ENCODE measurements at regions not wholly inside any gene's neighbourhood (a gene's known extent, or its start where the extent isn't known, plus 50 kb on each side); places are given as distances from the start of the nearest gene placed in this dataset.
A peak's percentile ranks its signal among the peaks of the same experiment; 100 is the strongest.
"Not testable (repeated sequence)": the region's sequence is repeated elsewhere in the genome, so short reads cannot be mapped to it uniquely, and the experiment has no call there.

GRCh38 chr16:16674820-16675219 is 295.9 kb downstream of the NPIPA7 start:
- DNase-seq (ENCODE audit: low read depth, low spot score); in situ Hi-C loops (cut with HindIII; ENCODE audit: low pct_unique_long_range_greater_than_20kb, low sequenced_read_pairs): not testable (repeated sequence)

GRCh38 chr16:16721849-16722248 is 342.9 kb downstream of the NPIPA7 start:
- DNase-seq (ENCODE audit: low read depth, low spot score); in situ Hi-C loops (cut with HindIII; ENCODE audit: low pct_unique_long_range_greater_than_20kb, low sequenced_read_pairs): not testable (repeated sequence)

- DNase-seq (ENCODE audit: low read depth, low spot score), result not testable (repeated sequence)
Measured at GRCh38 chr16:16722666-16723065, 343.7 kb downstream of the NPIPA7 start.

GRCh38 chr16:16723819-16724519 is 345.0 kb downstream of the NPIPA7 start:
- in situ Hi-C loops (cut with HindIII; ENCODE audit: low pct_unique_long_range_greater_than_20kb, low sequenced_read_pairs); DNase-seq (ENCODE audit: low read depth, low spot score): not testable (repeated sequence)

More at GRCh38 chr16:16722666-16723065, 343.7 kb downstream of the NPIPA7 start:
- in situ Hi-C loops (cut with HindIII; ENCODE audit: low pct_unique_long_range_greater_than_20kb, low sequenced_read_pairs), result not testable (repeated sequence)

- in situ Hi-C loops (cut with HindIII; ENCODE audit: low pct_unique_long_range_greater_than_20kb, low sequenced_read_pairs); DNase-seq (ENCODE audit: low read depth, low spot score): not testable (repeated sequence)
Measured at GRCh38 chr16:16727048-16727447, 348.1 kb downstream of the NPIPA7 start.

GRCh38 chr16:16742573-16742972 is 363.6 kb downstream of the NPIPA7 start:
- DNase-seq (ENCODE audit: low read depth, low spot score); in situ Hi-C loops (cut with HindIII; ENCODE audit: low pct_unique_long_range_greater_than_20kb, low sequenced_read_pairs): not testable (repeated sequence)

GRCh38 chr16:16754992-16755667 is 376.2 kb downstream of the NPIPA7 start:
- in situ Hi-C loops (cut with HindIII; ENCODE audit: low pct_unique_long_range_greater_than_20kb, low sequenced_read_pairs); DNase-seq (ENCODE audit: low read depth, low spot score): not testable (repeated sequence)

GRCh38 chr16:16763449-16763848 is 384.5 kb downstream of the NPIPA7 start:
- DNase-seq (ENCODE audit: low read depth, low spot score), result no peak
- in situ Hi-C loops (cut with HindIII; ENCODE audit: low pct_unique_long_range_greater_than_20kb, low sequenced_read_pairs), result no loop called here

- in situ Hi-C loops (cut with HindIII; ENCODE audit: low pct_unique_long_range_greater_than_20kb, low sequenced_read_pairs); DNase-seq (ENCODE audit: low read depth, low spot score): not testable (repeated sequence)
Measured at GRCh38 chr16:16770717-16771116, 391.8 kb downstream of the NPIPA7 start.

GRCh38 chr16:16774389-16774788 is 395.4 kb downstream of the NPIPA7 start:
- no peak for DNase-seq (ENCODE audit: low read depth, low spot score)
- in situ Hi-C loops (cut with HindIII; ENCODE audit: low pct_unique_long_range_greater_than_20kb, low sequenced_read_pairs), result no loop called here

GRCh38 chr16:16778332-16778731 is 399.4 kb downstream of the NPIPA7 start:
- in situ Hi-C loops (cut with HindIII; ENCODE audit: low pct_unique_long_range_greater_than_20kb, low sequenced_read_pairs), result no loop called here
- no peak for DNase-seq (ENCODE audit: low read depth, low spot score)

GRCh38 chr16:16780588-16780987 is 401.6 kb downstream of the NPIPA7 start:
- in situ Hi-C loops (cut with HindIII; ENCODE audit: low pct_unique_long_range_greater_than_20kb, low sequenced_read_pairs), result no loop called here
- peak; percentile 2 for DNase-seq (ENCODE audit: low read depth, low spot score)

GRCh38 chr16:16782153-16782552 is 403.2 kb downstream of the NPIPA7 start:
- in situ Hi-C loops (cut with HindIII; ENCODE audit: low pct_unique_long_range_greater_than_20kb, low sequenced_read_pairs), result no loop called here
- peak; percentile 64 for DNase-seq (ENCODE audit: low read depth, low spot score)

GRCh38 chr16:16788004-16788403 is 409.1 kb downstream of the NPIPA7 start:
- DNase-seq (ENCODE audit: low read depth, low spot score), result no peak
- in situ Hi-C loops (cut with HindIII; ENCODE audit: low pct_unique_long_range_greater_than_20kb, low sequenced_read_pairs), result no loop called here

- in situ Hi-C loops (cut with HindIII; ENCODE audit: low pct_unique_long_range_greater_than_20kb, low sequenced_read_pairs), result no loop called here
- no peak for DNase-seq (ENCODE audit: low read depth, low spot score)
Measured at GRCh38 chr16:16790597-16790996, 411.7 kb downstream of the NPIPA7 start.

- no peak for DNase-seq (ENCODE audit: low read depth, low spot score)
Measured at GRCh38 chr16:16791051-16791450, 412.1 kb downstream of the NPIPA7 start.

GRCh38 chr16:16797239-16797638 is 418.3 kb downstream of the NPIPA7 start:
- no peak for DNase-seq (ENCODE audit: low read depth, low spot score)
- in situ Hi-C loops (cut with HindIII; ENCODE audit: low pct_unique_long_range_greater_than_20kb, low sequenced_read_pairs), result no loop called here

More at GRCh38 chr16:16791051-16791450, 412.1 kb downstream of the NPIPA7 start:
- in situ Hi-C loops (cut with HindIII; ENCODE audit: low pct_unique_long_range_greater_than_20kb, low sequenced_read_pairs), result no loop called here

- in situ Hi-C loops (cut with HindIII; ENCODE audit: low pct_unique_long_range_greater_than_20kb, low sequenced_read_pairs), result no loop called here
- DNase-seq (ENCODE audit: low read depth, low spot score), result no peak
Measured at GRCh38 chr16:16798504-16798903, 419.6 kb downstream of the NPIPA7 start.

- in situ Hi-C loops (cut with HindIII; ENCODE audit: low pct_unique_long_range_greater_than_20kb, low sequenced_read_pairs), result no loop called here
Measured at GRCh38 chr16:16805809-16806208, 426.9 kb downstream of the NPIPA7 start.

More at GRCh38 chr16:16805809-16806208, 426.9 kb downstream of the NPIPA7 start:
- DNase-seq (ENCODE audit: low read depth, low spot score), result no peak
